DND-41 (cell line): ENCODE measurements at regions not wholly inside any gene's neighbourhood (a gene's known extent, or its start where the extent isn't known, plus 50 kb on each side); places are given as distances from the start of the nearest gene placed in this dataset.

Experiments used
- EZH2 ChIP-seq: IDR thresholded peaks from 3 replicates; pipeline ENCODE4 v1.6.1; 2012; ENCODE audit warnings: borderline replicate concordance, low read depth, mild to moderate bottlenecking, moderate library complexity, low read length, inconsistent platforms; ENCODE audit not compliant: severe bottlenecking
- TF ChIP-seq, protein P1 (sequence below): IDR thresholded peaks from 2 replicates; pipeline ENCODE4 v1.5.1; 2012; ENCODE audit warnings: borderline replicate concordance, low read length, moderate library complexity, mild to moderate bottlenecking; ENCODE audit not compliant: poor library complexity, severe bottlenecking; ENCODE audit errors: extremely low read depth

DNA sequence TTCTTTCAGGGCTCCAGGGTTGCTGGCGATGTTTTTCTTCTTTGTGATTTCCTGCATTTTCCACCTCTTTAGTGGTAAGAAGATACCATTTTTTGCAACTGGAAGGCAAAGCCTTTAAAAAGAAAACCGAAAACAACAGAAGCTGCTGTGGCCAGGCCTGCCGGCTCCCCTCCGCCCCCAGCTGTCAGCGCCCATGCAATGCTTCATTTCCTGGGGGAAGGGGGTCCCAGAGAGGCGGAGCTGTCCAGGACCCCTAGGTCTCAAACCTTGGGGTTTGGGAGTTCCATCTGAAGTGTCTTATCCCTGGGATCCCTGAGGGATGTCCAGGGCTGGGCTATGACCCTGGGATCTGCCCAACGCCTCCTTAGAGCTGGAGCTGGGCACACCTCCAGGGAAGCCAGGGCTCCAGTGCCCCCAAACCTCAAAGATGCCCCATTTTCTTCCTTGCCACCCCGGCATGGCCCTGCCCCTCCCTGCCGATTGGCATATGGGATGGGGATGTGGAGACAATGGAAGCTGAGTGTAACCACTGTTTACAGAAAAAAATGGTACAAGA lies 257.2 kb upstream of the MVB12B start:
- TF ChIP-seq, protein P1, sequence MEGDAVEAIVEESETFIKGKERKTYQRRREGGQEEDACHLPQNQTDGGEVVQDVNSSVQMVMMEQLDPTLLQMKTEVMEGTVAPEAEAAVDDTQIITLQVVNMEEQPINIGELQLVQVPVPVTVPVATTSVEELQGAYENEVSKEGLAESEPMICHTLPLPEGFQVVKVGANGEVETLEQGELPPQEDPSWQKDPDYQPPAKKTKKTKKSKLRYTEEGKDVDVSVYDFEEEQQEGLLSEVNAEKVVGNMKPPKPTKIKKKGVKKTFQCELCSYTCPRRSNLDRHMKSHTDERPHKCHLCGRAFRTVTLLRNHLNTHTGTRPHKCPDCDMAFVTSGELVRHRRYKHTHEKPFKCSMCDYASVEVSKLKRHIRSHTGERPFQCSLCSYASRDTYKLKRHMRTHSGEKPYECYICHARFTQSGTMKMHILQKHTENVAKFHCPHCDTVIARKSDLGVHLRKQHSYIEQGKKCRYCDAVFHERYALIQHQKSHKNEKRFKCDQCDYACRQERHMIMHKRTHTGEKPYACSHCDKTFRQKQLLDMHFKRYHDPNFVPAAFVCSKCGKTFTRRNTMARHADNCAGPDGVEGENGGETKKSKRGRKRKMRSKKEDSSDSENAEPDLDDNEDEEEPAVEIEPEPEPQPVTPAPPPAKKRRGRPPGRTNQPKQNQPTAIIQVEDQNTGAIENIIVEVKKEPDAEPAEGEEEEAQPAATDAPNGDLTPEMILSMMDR = no peak
- TF ChIP-seq EZH2 = no peak
